CD4-positive, alpha-beta T cell treated with Interleukin-17A for 1 hour (primary cell): ENCODE measurements at regions not wholly inside any gene's neighbourhood (a gene's known extent, or its start where the extent isn't known, plus 50 kb on each side); places are given as distances from the start of the nearest gene placed in this dataset.

Source experiments
- DNase-seq: peaks from one replicate; pipeline ENCODE4 v3.0.0-alpha.2; 2020

- DNase-seq = no peak
Observed at GRCh38 chr14:83384253-83384652, 1850.6 kb upstream of the SEL1L start.

- DNase-seq = no peak
Observed at GRCh38 chr14:83395321-83395720, 1861.7 kb upstream of the SEL1L start.

- DNase-seq = no peak
Observed at GRCh38 chr14:83416476-83416875, 1882.8 kb upstream of the SEL1L start.

GRCh38 chr14:83419420-83419819 lies 1885.8 kb upstream of the SEL1L start:
- no peak for DNase-seq

- DNase-seq = no peak
Observed at GRCh38 chr14:83421711-83422110, 1888.1 kb upstream of the SEL1L start.

- DNase-seq = no peak
Observed at GRCh38 chr14:83425138-83425537, 1891.5 kb upstream of the SEL1L start.

GRCh38 chr14:83425706-83426105 lies 1892.1 kb upstream of the SEL1L start:
- DNase-seq = no peak

GRCh38 chr14:83433618-83434017 lies 1900.0 kb upstream of the SEL1L start:
- DNase-seq = no peak

- no peak for DNase-seq
Observed at GRCh38 chr14:83441801-83442200, 1908.1 kb upstream of the SEL1L start.

GRCh38 chr14:83455561-83455960 lies 1921.9 kb upstream of the SEL1L start:
- no peak for DNase-seq

GRCh38 chr14:83461521-83461920 lies 1927.9 kb upstream of the SEL1L start:
- no peak for DNase-seq

GRCh38 chr14:83462759-83463158 lies 1929.1 kb upstream of the SEL1L start:
- DNase-seq = no peak

GRCh38 chr14:83463500-83464098 lies 1929.9 kb upstream of the SEL1L start:
- DNase-seq = no peak

- no peak for DNase-seq
Observed at GRCh38 chr14:83467811-83468210, 1934.2 kb upstream of the SEL1L start.

GRCh38 chr14:83470466-83470865 lies 1936.8 kb upstream of the SEL1L start:
- no peak for DNase-seq

- DNase-seq = no peak
Observed at GRCh38 chr14:83470959-83471695, 1937.5 kb upstream of the SEL1L start.

- no peak for DNase-seq
Observed at GRCh38 chr14:83473416-83474235, 1940.0 kb upstream of the SEL1L start.

GRCh38 chr14:83478741-83479140 lies 1945.1 kb upstream of the SEL1L start:
- no peak for DNase-seq

- DNase-seq = no peak
Observed at GRCh38 chr14:83483063-83483462, 1949.4 kb upstream of the SEL1L start.

- DNase-seq = no peak
Observed at GRCh38 chr14:83485591-83485990, 1951.9 kb upstream of the SEL1L start.

GRCh38 chr14:83491091-83491490 lies 1957.4 kb upstream of the SEL1L start:
- no peak for DNase-seq

GRCh38 chr14:83520837-83521236 lies 1987.2 kb upstream of the SEL1L start:
- DNase-seq = no peak

GRCh38 chr14:83529531-83529930 lies 1995.9 kb upstream of the SEL1L start:
- DNase-seq = no peak

- DNase-seq = no peak
Observed at GRCh38 chr14:83533734-83534133, 1996.2 kb upstream of the FLRT2 start.
